GM18498 (cell line): ENCODE measurements at regions not wholly inside any gene's neighbourhood (a gene's known extent, or its start where the extent isn't known, plus 50 kb on each side); places are given as distances from the start of the nearest gene placed in this dataset.

ENCODE experiments used
- ATAC-seq: cut with Tn5 transposase; IDR thresholded peaks from one replicate; pipeline ENCODE4 v1.9.1; 2021; ENCODE audit warnings: mild to moderate bottlenecking, moderate library complexity; ENCODE audit not compliant: unreplicated experiment

DNA sequence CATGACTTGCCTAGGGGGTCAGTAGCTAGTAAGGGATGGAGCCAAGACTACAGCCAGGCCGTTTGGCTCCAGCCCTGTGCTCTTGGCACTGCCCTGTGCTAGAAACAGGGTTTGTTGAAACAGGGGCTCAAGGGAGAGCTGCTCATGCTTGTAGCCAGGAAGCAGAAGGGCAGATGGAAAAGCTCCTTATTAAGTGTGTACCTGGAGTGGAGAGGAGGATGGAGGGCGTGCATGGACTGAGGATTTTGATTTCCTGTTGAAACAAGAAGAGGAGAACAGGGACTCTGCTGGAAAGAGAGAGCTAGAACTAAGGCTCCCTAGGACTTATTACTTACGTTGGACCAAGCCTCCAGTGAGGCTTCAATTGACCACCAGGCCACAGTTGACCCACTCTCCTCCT lies 363.0 kb downstream of the MID1IP1 start:
- ATAC-seq = no peak

- ATAC-seq = no peak
Observed at GRCh38 chrX:39165185-39165584, 363.9 kb downstream of the MID1IP1 start.

GRCh38 chrX:39165773-39166172 lies 364.5 kb downstream of the MID1IP1 start:
- ATAC-seq = no peak

DNA sequence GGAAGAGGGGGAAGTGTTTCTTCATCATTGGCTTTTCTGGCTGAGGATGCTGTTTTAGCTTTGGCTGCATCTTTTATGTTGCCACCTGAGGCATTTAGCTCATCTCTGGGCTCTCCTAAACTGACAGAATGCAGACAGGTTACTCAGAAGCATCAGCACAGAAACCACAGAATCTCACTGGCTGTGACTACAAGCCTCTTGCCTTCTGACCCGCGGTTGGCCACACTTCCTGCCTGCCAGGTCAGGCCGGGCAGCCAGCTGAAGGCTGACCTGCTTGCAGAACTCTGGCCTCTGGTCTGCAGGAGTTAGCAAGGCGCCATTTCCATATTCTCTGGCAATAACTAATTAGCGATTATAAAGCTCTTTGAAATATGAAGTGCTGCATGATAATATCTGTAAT lies 366.5 kb downstream of the MID1IP1 start:
- peak; percentile 82 for ATAC-seq

- ATAC-seq = no peak
Observed at GRCh38 chrX:39168609-39169008, 367.4 kb downstream of the MID1IP1 start.

DNA sequence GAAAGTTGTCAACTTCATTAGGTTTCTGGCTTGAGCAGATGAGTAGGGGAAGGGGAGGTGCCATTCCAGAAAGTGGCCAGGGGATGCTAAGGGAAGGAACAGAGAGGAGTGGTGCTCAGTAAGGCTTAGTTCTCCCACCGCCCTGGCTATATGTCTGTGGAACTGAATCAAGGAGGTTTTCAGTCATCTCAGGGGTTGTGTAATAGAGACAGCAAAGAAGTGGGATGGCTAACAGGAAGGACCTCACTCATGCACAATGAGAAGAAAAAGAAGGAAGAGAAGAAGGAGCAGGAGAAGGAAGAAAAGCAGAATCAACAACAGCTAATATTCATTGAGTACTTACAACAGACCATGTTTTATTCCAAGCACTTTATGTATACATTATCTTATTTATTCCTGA lies 368.7 kb downstream of the MID1IP1 start:
- no peak for ATAC-seq

- ATAC-seq = no peak
Observed at GRCh38 chrX:39170464-39170863, 369.2 kb downstream of the MID1IP1 start.

DNA sequence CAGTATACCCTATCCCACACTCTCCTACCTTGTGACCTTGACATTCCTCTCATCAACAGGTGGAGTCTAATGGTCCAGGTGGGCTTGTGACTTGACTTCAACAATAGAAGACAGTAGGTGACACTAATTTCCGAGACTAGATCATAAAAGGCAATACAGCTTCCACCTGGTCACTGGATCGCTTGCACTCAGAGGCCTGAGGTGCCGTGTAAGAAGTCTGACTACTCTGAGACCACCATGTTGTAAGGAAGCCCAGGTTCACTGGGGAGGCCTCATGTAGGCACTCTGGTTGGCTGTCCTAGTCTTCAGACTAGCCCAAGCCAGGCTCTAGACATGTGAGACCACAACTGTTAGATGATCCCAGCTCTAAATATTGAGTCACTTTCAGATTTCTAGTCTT lies 370.4 kb downstream of the MID1IP1 start:
- ATAC-seq = no peak

- no peak for ATAC-seq
Observed at GRCh38 chrX:39174241-39174771, 373.0 kb downstream of the MID1IP1 start.

DNA sequence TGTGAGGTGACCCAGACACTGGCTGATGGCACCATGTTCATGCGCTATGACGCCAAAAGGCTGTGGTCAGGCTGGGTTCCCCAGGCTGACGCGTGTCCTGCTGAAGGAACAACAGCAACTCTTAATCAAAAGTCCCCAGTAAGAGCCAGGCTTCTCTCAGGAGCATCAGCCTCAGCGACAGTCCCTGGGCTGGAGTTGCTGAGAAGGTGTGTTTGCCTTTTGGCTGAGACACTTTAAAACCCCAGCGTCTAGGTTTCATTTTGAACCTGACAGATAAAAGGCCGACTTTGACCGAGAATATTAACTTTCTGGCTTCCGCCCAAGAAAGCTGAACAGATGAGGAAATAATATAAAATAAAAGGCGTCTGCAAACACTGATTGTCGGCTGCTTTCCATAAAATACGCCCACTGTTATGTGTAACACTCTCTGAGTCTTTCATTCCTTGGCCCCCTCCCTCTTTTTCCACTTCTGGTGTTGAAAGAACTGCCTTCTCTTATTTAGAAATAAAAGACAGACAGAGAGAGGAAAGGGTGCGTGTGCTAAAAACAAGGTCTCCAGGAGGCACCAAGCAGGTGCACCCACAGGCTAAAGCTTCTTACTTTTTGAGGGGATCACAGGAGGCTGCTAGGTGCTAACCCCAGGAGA lies 373.6 kb downstream of the MID1IP1 start:
- no peak for ATAC-seq

GRCh38 chrX:39175418-39176057 lies 374.3 kb downstream of the MID1IP1 start:
- ATAC-seq = no peak

GRCh38 chrX:39176105-39176504 lies 374.8 kb downstream of the MID1IP1 start:
- no peak for ATAC-seq

GRCh38 chrX:39189431-39189830 lies 388.2 kb downstream of the MID1IP1 start:
- no peak for ATAC-seq

DNA sequence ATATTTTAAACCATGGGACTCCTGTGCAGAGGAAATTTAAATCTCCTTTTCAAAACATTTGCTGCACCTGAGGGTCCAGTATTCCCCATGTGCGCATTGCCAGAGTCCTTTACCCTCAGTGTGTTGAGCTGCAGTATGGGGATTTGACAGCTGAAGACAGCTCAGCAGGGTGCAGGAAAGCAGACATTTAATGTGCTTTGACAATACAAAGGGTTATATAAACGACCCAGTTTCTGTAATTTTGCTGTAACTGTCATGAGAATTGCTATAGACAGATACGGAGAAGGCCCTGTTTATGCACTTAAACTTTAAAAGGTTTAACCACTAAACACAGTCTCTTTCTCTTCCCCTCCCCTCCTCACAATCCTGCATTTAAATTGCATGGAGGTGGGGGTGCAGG lies 393.4 kb downstream of the MID1IP1 start:
- ATAC-seq = no peak

- ATAC-seq = no peak
Observed at GRCh38 chrX:39195156-39195555, 393.9 kb downstream of the MID1IP1 start.

DNA sequence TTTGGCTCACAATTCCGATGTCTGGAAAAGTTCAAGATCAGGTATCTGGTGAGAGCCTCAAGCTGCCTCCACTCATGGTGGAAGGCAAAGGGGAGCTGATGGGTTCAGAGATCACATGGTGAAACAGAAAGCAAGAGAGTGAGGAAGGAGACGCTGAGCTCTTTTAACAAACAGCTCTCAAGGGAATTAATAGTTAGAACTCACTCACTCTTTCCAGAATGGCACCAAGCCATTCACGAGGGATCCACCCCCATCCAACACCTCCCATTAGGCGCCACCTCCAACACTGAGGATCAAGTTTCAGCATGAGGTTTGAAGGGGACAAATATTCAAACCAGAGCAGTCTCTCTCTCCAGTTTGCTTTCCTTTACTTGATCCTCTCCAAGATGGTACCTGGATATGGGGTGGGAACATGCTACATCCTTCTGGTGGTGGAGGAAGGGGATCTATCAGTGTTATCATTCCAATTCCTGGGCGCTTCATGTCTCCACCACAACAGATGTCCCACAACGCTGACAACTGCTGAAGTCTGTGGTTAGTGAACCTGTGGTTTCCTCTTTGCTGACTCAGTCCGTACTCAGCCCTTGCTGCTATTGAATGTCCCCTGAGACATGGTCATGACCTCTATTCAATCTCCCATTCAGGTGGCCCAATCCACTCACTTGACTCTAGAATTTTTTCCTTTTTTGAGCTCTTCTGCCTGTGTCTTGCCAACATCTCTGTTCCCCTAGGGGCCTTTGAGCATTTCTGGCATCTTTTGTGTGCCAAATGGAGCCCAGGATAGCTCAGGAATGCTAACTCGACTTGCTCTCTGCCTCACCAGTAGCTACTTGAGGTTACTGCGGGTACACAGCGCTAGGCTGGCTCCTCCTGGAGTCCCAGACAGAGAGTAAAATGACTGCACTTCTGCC lies 395.2 kb downstream of the MID1IP1 start:
- peak; percentile 91 for ATAC-seq

DNA sequence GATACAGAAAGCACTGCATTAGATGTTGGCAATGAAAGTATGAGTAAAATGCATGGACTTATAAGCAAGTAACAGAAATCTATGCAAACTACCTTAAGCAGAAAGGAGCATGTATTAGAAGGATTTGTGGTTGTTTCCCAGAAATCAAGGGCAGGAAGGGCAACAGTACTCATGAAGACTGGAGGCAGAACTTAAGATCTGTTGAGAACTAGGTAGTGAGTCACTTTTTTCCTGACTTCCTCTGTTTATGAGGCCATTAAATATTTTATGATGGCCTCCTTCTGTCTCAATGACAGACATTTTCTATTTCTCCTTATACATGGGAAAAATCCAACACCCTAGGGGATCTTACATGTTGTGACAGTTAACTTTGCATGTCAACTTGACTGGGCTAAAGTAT lies 398.2 kb downstream of the MID1IP1 start:
- ATAC-seq = no peak

- no peak for ATAC-seq
Observed at GRCh38 chrX:39201305-39201990, 400.2 kb downstream of the MID1IP1 start.

DNA sequence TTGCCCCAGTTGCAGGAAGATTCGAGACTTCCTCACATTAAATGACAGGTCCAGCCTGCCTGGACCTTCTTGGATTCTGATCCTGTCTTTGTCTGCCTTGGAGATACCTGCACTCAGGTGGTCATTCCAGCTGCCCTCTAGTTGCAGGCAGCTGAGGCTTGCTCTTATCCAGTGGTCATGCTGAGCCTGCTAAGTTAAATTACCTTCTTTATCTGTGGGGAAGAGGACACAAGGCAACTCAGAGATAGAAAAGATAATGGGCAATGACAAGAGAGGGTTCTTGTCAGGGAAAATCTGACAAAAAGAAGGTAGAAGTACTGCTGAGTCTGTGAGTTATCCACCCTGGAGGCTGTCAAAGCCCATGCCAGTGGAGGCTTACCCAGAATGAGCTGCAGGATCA lies 401.4 kb downstream of the MID1IP1 start:
- ATAC-seq = no peak

DNA sequence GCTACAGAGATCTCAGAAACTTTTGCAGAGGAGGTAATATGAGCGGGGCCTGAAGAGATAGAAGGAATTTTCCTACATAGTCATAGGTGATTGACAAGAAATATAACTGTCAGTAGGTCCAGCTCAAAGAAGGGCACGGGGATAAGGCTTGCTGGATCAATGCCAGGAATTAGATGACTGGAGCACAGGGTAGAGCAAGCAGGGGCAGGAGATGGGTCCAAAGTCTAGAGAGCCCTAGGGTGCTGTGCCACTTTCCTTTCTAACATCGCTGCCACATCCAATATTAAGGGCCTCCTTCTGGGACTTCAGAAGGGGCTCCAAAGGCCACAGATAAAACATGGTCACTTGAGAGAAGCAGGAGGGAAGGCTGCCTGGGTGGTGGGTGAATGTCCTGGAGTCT lies 402.2 kb downstream of the MID1IP1 start:
- ATAC-seq = no peak

- ATAC-seq = no peak
Observed at GRCh38 chrX:39204353-39204752, 403.1 kb downstream of the MID1IP1 start.
